ENCODE measurements at regions not wholly inside any gene's neighbourhood (a gene's known extent, or its start where the extent isn't known, plus 50 kb on each side); places are given as distances from the start of the nearest gene placed in this dataset.

GRCh38 chr9:11821306-11821975, 871.7 kb upstream of the TYRP1 start:
- H3K27ac ChIP-seq (ENCODE audit: low read length): no peak overlapping the region
- no peak for TF ChIP-seq CTCF (IDR thresholded peaks at IDR 0.05; ENCODE audit: low read length)
- no peaks in the 10 kb centered on the region for H4K20me1 ChIP-seq (ENCODE audit: insufficient read depth, low read length)
- no peak overlapping the region for H3K4me3 ChIP-seq (ENCODE audit: low read length)
- no peaks in the 10 kb centered on the region; the same call in 1 of the 2 replicates for H3K9me3 ChIP-seq (replicated peaks; ENCODE audit: insufficient read depth, low read length)
- H3K79me2 ChIP-seq (ENCODE audit: low read length): no peaks in the 10 kb centered on the region
- H3F3A ChIP-seq (ENCODE audit: insufficient read depth, low read length): no peaks in the 10 kb centered on the region
- no peak overlapping the region for H3K9ac ChIP-seq (ENCODE audit: low read length)
- no peaks in the 10 kb centered on the region for H3K27me3 ChIP-seq (replicated peaks; ENCODE audit: insufficient read depth, low read length)
- DNase-seq: no peak
- no peak overlapping the region for H3K4me2 ChIP-seq (ENCODE audit: low read depth, low read length)
- H3K36me3 ChIP-seq (replicated peaks; ENCODE audit: insufficient read depth, low read length): no peaks in the 10 kb centered on the region
- H3K4me1 ChIP-seq (ENCODE audit: low read length): no peaks in the 10 kb centered on the region
- no peak overlapping the region for H2AFZ ChIP-seq (ENCODE audit: low read length)
- no peaks in the 10 kb centered on the region for H3K9me2 ChIP-seq (replicated peaks; ENCODE audit: insufficient read depth, low read length)

DNA sequence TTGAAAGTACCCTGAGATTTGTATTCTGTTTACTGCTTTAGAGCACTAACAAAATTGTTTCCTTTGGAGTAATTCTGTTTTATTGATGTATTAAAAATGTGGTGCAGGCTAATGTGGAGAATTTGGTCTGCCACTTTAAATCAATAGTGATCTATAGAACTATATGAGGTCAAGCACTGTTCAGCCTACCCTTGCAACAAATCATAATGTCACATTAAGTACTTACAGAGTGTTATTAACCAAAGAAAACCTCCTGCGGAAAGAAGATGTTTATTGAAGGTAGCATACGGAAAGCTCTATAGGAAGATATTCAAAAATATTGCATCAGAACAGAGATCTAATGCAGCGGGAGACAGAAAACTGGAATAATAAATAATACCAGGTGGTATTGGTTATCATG, 865.0 kb upstream of the TYRP1 start:
- no peak for TF ChIP-seq EZH2 (optimal IDR thresholded peaks at IDR 0.05; ENCODE audit: low read depth, low read length)
- TF ChIP-seq CTCF (IDR thresholded peaks at IDR 0.05; ENCODE audit: low read length): no peak
- TF ChIP-seq EZH2phosphoT487 (IDR thresholded peaks at IDR 0.05; ENCODE audit: low read length): no peak
- no peak overlapping the region for H2AFZ ChIP-seq (ENCODE audit: low read length)
- no peak overlapping the region for H3K4me3 ChIP-seq (ENCODE audit: low read length)
- no peak overlapping the region for H3K9ac ChIP-seq (ENCODE audit: low read length)
- no peak overlapping the region for H3K4me2 ChIP-seq (ENCODE audit: low read depth, low read length)
- H3F3A ChIP-seq (ENCODE audit: insufficient read depth, low read length): no peaks in the 10 kb centered on the region
- H3K79me2 ChIP-seq (ENCODE audit: low read length): no peaks in the 10 kb centered on the region
- DNase-seq: no peak
- H3K4me1 ChIP-seq (ENCODE audit: low read length): no peaks in the 10 kb centered on the region
- no peaks in the 10 kb centered on the region for H4K20me1 ChIP-seq (ENCODE audit: insufficient read depth, low read length)
- H3K27me3 ChIP-seq (replicated peaks; ENCODE audit: insufficient read depth, low read length): no peaks in the 10 kb centered on the region
- no peaks in the 10 kb centered on the region for H3K9me3 ChIP-seq (replicated peaks; ENCODE audit: insufficient read depth, low read length)
- no peak overlapping the region for H3K27ac ChIP-seq (ENCODE audit: low read length)
- no peaks in the 10 kb centered on the region for H3K9me2 ChIP-seq (replicated peaks; ENCODE audit: insufficient read depth, low read length)
- H3K36me3 ChIP-seq (replicated peaks; ENCODE audit: insufficient read depth, low read length): no peaks in the 10 kb centered on the region

DNA sequence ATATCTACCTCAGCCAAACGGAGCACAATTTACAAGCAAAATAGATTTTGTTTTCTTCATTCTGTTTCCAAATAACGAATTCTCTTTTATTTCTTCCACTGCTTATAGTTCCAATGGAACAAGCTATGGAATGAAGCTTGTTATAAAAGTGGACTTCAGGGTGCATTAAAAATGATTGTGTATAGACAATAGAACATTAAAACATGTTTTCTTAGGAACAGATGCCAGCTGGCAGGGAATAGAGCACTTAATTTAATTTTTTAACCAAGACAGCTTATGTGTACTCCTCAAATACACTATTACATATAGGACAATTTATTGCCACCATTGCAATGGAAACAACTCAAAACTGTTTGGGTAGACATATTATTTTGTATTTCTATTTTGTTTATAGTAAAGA, 860.1 kb upstream of the TYRP1 start:
- Histone ChIP-seq H3K4me3 (ENCODE audit: low read length) (no peak overlapping the region), H3K9me2 (replicated peaks; ENCODE audit: insufficient read depth, low read length) (no peaks in the 10 kb centered on the region), H3K4me2 (ENCODE audit: low read depth, low read length) (no peak overlapping the region), H4K20me1 (ENCODE audit: insufficient read depth, low read length) (no peaks in the 10 kb centered on the region), H3K27me3 (replicated peaks; ENCODE audit: insufficient read depth, low read length) (no peaks in the 10 kb centered on the region), H3K79me2 (ENCODE audit: low read length) (no peaks in the 10 kb centered on the region), H3F3A (ENCODE audit: insufficient read depth, low read length) (no peaks in the 10 kb centered on the region), H2AFZ (ENCODE audit: low read length) (no peak overlapping the region), H3K9ac (ENCODE audit: low read length) (no peak overlapping the region), H3K36me3 (replicated peaks; ENCODE audit: insufficient read depth, low read length) (no peaks in the 10 kb centered on the region), H3K4me1 (ENCODE audit: low read length) (peaks cover 8% of the 10 kb centered on the region), H3K9me3 (replicated peaks; ENCODE audit: insufficient read depth, low read length) (no peaks in the 10 kb centered on the region), H3K27ac (ENCODE audit: low read length) (no peak overlapping the region)
- DNase-seq: no peak
- TF ChIP-seq EZH2phosphoT487 (IDR thresholded peaks at IDR 0.05; ENCODE audit: low read length): no peak
- TF ChIP-seq EZH2 (optimal IDR thresholded peaks at IDR 0.05; ENCODE audit: low read depth, low read length): no peak
- TF ChIP-seq CTCF (IDR thresholded peaks at IDR 0.05; ENCODE audit: low read length): no peak

Data from MM.1S (cell line).